Cardiac fibroblast (primary cell): ENCODE measurements at regions not wholly inside any gene's neighbourhood (a gene's known extent, or its start where the extent isn't known, plus 50 kb on each side); places are given as distances from the start of the nearest gene placed in this dataset.

Source experiments
- DNase-seq, 2 donors: peaks; one replicate each; pipeline versions ENCODE4 v3.0.0 to v3.0.0-alpha.2; 2010; ENCODE audit warnings: low read depth in 2 of 2
- H3K4me3 ChIP-seq, 2 donors: replicated peaks in 1 of 2; 1 replicate in 1 of 2; 2 replicates in 1 of 2; pipeline ENCODE4 v1.5.1; 2011; ENCODE audit warnings: low read depth in 2 of 2, low read length in 2 of 2, mild to moderate bottlenecking in 2 of 2, moderate library complexity in 1 of 2
- CTCF ChIP-seq: IDR thresholded peaks from one replicate; pipeline ENCODE4 v1.5.1; 2011; ENCODE audit warnings: low read depth, mild to moderate bottlenecking, low read length, inconsistent platforms

- no peak for DNase-seq
- TF ChIP-seq CTCF, result no peak
- H3K4me3 ChIP-seq, result no peak overlapping the region
Measured at GRCh38 chr10:123354521-123354920, 200.3 kb downstream of the BUB3 start.

- no peak for DNase-seq
- no peak for TF ChIP-seq CTCF
- no peak overlapping the region for H3K4me3 ChIP-seq
Measured at GRCh38 chr10:123355748-123356481, 201.7 kb downstream of the BUB3 start.

- no peak overlapping the region for H3K4me3 ChIP-seq
- no peak for TF ChIP-seq CTCF
- DNase-seq, result no peak
Measured at GRCh38 chr10:123356799-123357198, 202.6 kb downstream of the BUB3 start.

GRCh38 chr10:123357421-123357930 is 203.3 kb downstream of the BUB3 start:
- no peak for TF ChIP-seq CTCF
- DNase-seq, result no peak

GRCh38 chr10:123359539-123359938 is 205.3 kb downstream of the BUB3 start:
- no peak overlapping the region for H3K4me3 ChIP-seq
- TF ChIP-seq CTCF, result no peak
- DNase-seq, result no peak

More at GRCh38 chr10:123357421-123357930, 203.3 kb downstream of the BUB3 start:
- H3K4me3 ChIP-seq, result no peak overlapping the region

- DNase-seq, result no peak
- no peak overlapping the region for H3K4me3 ChIP-seq
- TF ChIP-seq CTCF, result no peak
Measured at GRCh38 chr10:123361832-123362231, 207.6 kb downstream of the BUB3 start.
